NCI-H1092 (cell line): ENCODE measurements at regions not wholly inside any gene's neighbourhood (a gene's known extent, or its start where the extent isn't known, plus 50 kb on each side); places are given as distances from the start of the nearest gene placed in this dataset.

Experiments
- DNase-seq: peaks from one replicate; lab custom pipeline; 2025; lab: John Stamatoyannopoulos, UW

- no peak for DNase-seq
These were observed 146.8 kb downstream of the SMAD6 start for GRCh38 chr15:66848686-66849392.

GRCh38 chr15:66849393-66849745, 147.3 kb downstream of the SMAD6 start:
- no peak for DNase-seq

- no peak for DNase-seq
These were observed 147.7 kb downstream of the SMAD6 start for GRCh38 chr15:66849746-66850077.

- peak; percentile 50 for DNase-seq
These were observed 148.3 kb downstream of the SMAD6 start for GRCh38 chr15:66850078-66850991.

- no peak for DNase-seq
These were observed 148.9 kb downstream of the SMAD6 start for GRCh38 chr15:66850996-66851310.

- DNase-seq = peak; percentile 49
These were observed 149.5 kb downstream of the SMAD6 start for GRCh38 chr15:66851311-66852063.

GRCh38 chr15:66852064-66852905, 150.2 kb downstream of the SMAD6 start:
- no peak for DNase-seq

- no peak for DNase-seq
These were observed 152.3 kb downstream of the SMAD6 start for GRCh38 chr15:66854012-66854965.

- DNase-seq = no peak
These were observed 153.0 kb downstream of the SMAD6 start for GRCh38 chr15:66855041-66855440.

GRCh38 chr15:66857694-66858093, 155.7 kb downstream of the SMAD6 start:
- DNase-seq = no peak

- DNase-seq = no peak
These were observed 156.6 kb downstream of the SMAD6 start for GRCh38 chr15:66858423-66859207.

GRCh38 chr15:66859688-66860253, 157.7 kb downstream of the SMAD6 start:
- no peak for DNase-seq

- no peak for DNase-seq
These were observed 158.8 kb downstream of the SMAD6 start for GRCh38 chr15:66860844-66861243.

GRCh38 chr15:66862111-66862939, 160.3 kb downstream of the SMAD6 start:
- DNase-seq = no peak

GRCh38 chr15:66862940-66863335, 160.9 kb downstream of the SMAD6 start:
- peak; percentile 26 for DNase-seq

GRCh38 chr15:66863390-66864085, 161.5 kb downstream of the SMAD6 start:
- no peak for DNase-seq

GRCh38 chr15:66864086-66864830, 162.2 kb downstream of the SMAD6 start:
- DNase-seq = no peak
